ENCODE measurements at regions not wholly inside any gene's neighbourhood (a gene's known extent, or its start where the extent isn't known, plus 50 kb on each side); places are given as distances from the start of the nearest gene placed in this dataset.

DNA sequence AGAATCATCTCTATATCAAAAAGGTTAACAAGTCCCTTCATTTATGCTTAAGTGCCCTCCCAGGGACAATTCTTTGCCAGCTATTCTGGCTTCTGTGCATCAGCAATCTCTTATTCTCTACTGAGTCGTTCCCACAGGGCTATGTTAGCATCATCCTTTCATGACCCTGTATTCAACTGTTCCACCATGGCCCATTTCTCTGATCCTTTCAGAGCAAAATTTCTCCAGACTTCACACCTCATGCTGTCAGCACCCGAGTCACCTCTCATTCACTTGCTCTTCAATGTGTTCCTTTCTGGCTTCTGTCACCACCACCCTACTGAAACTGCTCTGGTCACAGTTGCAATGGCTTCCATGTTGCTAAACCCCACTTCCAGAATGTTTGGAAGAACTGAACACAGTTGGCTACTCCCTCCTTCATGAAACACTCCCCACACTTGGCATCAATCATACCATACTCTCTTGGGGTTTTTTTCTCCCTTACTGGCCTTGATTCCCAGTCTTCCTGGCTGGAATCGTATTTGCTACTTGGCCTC lies 159.5 kb upstream of the HMGA2 start:
- no peak for DNase-seq (ENCODE audit: low spot score)
- H3K36me3 ChIP-seq (ENCODE audit: control insufficient read depth in 4 of 4, insufficient read depth in 3 of 4, low read depth in 1 of 4, low read length in 3 of 4) = no peaks in the 10 kb centered on the region
- H3K4me3 ChIP-seq (ENCODE audit: low read depth in 1 of 3, low read length in 3 of 3) = no peak overlapping the region
- no peaks in the 10 kb centered on the region for H3K9me3 ChIP-seq (ENCODE audit: control insufficient read depth in 4 of 4, low read length in 3 of 4)
- H3K27ac ChIP-seq (ENCODE audit: low read depth in 1 of 2, low read length in 2 of 2) = no peak overlapping the region
- TF ChIP-seq HNF4G (IDR thresholded peaks at IDR 0.05) (no peak), ZBTB33 (IDR thresholded peaks at IDR 0.05) (no peak), RAD21 (IDR thresholded peaks at IDR 0.05) (no peak)
- TF ChIP-seq, protein P1, sequence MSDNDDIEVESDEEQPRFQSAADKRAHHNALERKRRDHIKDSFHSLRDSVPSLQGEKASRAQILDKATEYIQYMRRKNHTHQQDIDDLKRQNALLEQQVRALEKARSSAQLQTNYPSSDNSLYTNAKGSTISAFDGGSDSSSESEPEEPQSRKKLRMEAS (IDR thresholded peaks at IDR 0.05) = no peak
- peaks cover 0 to 2% (median 0%) of the 10 kb centered on the region in 4 donors for H3K27me3 ChIP-seq (ENCODE audit: control insufficient read depth in 4 of 4, insufficient read depth in 4 of 4, low read length in 3 of 4)
- no peaks in the 10 kb centered on the region for H3K4me1 ChIP-seq (ENCODE audit: control insufficient read depth in 4 of 4, insufficient read depth in 4 of 4, low read length in 3 of 4)
- no peak overlapping the region for H3K9ac ChIP-seq (ENCODE audit: low read depth in 1 of 2, low read length in 2 of 2)
- WGBS = 71% methylated on average over 3 of the region's 3 CpGs

DNA sequence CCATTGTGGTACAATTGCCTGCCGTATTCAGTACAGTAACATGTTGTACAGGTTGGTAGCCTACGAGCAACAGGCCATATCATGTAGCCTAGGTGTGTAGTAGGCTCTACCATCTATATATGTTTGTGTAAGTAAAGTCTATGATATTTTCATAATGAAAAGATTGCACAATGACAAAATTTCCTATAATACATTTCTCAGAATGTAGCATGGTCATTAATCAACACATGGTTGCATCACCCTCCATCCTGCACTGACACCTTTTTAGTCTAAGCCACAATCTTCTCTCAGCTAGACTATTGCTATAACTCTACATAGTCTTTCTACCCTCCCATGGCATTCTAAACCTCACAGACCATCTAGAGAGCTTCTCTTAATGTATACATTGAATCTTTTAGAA lies 158.5 kb upstream of the HMGA2 start:
- no peaks in the 10 kb centered on the region for H3K36me3 ChIP-seq (ENCODE audit: control insufficient read depth in 4 of 4, insufficient read depth in 3 of 4, low read depth in 1 of 4, low read length in 3 of 4)
- H3K4me1 ChIP-seq (ENCODE audit: control insufficient read depth in 4 of 4, insufficient read depth in 4 of 4, low read length in 3 of 4) = no peaks in the 10 kb centered on the region
- no peaks in the 10 kb centered on the region for H3K27me3 ChIP-seq (ENCODE audit: control insufficient read depth in 4 of 4, insufficient read depth in 4 of 4, low read length in 3 of 4)
- H3K9ac ChIP-seq (ENCODE audit: low read depth in 1 of 2, low read length in 2 of 2) = no peak overlapping the region
- H3K27ac ChIP-seq (ENCODE audit: low read depth in 1 of 2, low read length in 2 of 2) = no peak overlapping the region
- 85% methylated on average over 2 of the region's 2 CpGs for WGBS
- H3K9me3 ChIP-seq (ENCODE audit: control insufficient read depth in 4 of 4, low read length in 3 of 4) = no peaks in the 10 kb centered on the region
- TF ChIP-seq SP1 (IDR thresholded peaks at IDR 0.05) (no peak), NR2F2 (IDR thresholded peaks at IDR 0.05) (no peak), JUND (IDR thresholded peaks at IDR 0.05) (no peak), EGR1 (IDR thresholded peaks at IDR 0.05; ENCODE audit: low read depth in 2 of 2) (no peak), FOXA1 (IDR thresholded peaks at IDR 0.05) (no peak), YY1 (IDR thresholded peaks at IDR 0.05) (no peak), RXRA (IDR thresholded peaks at IDR 0.05) (no peak), FOXA2 (IDR thresholded peaks at IDR 0.05) (no peak), GABPA (IDR thresholded peaks at IDR 0.05 in 1 of 2, conservative IDR thresholded peaks at IDR 0.05 in 1 of 2) (no peak), TAF1 (conservative IDR thresholded peaks at IDR 0.05) (no peak), ZBTB33 (IDR thresholded peaks at IDR 0.05) (no peak), HNF4A (conservative IDR thresholded peaks at IDR 0.05) (no peak), REST (IDR thresholded peaks at IDR 0.05) (no peak), HNF4G (IDR thresholded peaks at IDR 0.05) (no peak), RAD21 (IDR thresholded peaks at IDR 0.05) (no peak)
- TF ChIP-seq, protein P2, sequence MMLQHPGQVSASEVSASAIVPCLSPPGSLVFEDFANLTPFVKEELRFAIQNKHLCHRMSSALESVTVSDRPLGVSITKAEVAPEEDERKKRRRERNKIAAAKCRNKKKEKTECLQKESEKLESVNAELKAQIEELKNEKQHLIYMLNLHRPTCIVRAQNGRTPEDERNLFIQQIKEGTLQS (IDR thresholded peaks at IDR 0.05) = no peak
- H3K4me3 ChIP-seq (ENCODE audit: low read depth in 1 of 3, low read length in 3 of 3) = no peak overlapping the region
- DNase-seq (ENCODE audit: low spot score) = no peak

All from liver (tissue), 7 donors.